ENCODE measurements at regions not wholly inside any gene's neighbourhood (a gene's known extent, or its start where the extent isn't known, plus 50 kb on each side); places are given as distances from the start of the nearest gene placed in this dataset.

GRCh38 chr6:6723921-6724538, 135.5 kb downstream of the LY86 start:
- TF ChIP-seq GATA2 (IDR thresholded peaks at IDR 0.05; ENCODE audit: low read depth, low read length): no peak
- TF ChIP-seq GATA3 (IDR thresholded peaks at IDR 0.05; ENCODE audit: low read depth, low read length): no peak

Measured in SH-SY5Y (cell line).